ENCODE measurements at regions not wholly inside any gene's neighbourhood (a gene's known extent, or its start where the extent isn't known, plus 50 kb on each side); places are given as distances from the start of the nearest gene placed in this dataset.

DNA sequence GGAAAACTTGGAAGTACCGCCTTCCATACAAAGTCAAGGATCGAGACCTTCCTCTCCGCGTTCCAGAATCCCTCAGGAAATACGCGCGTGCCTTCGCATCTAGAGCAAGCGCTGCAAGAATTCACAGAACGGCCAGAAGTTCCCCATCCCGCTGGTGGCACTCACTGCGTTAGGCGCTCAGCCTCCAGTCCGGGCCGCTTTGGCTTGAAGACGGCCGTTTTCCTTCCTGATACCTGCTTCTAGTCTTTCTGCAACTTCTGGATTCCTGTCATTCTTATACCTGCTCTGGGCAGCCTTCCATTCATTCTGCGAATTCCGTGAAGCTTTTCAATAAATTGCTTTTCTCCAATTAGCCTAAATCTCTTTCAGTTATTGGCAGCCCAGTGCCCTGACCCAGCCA lies 896.4 kb downstream of the TRIML1 start:
- no peaks in the 10 kb centered on the region for H3K9me3 ChIP-seq
- H3K4me3 ChIP-seq, result no peak overlapping the region
- 95% methylated on average over 18 of the region's 19 CpGs for WGBS
- H3K36me3 ChIP-seq, result no peaks in the 10 kb centered on the region
- H3K27ac ChIP-seq (replicated peaks in 1 of 4), result no peak overlapping the region
- DNase-seq (ENCODE audit: extremely low spot score), result peak; percentile 80
- no peaks in the 10 kb centered on the region for H3K4me1 ChIP-seq
- TF ChIP-seq POLR2AphosphoS5 (IDR thresholded peaks at IDR 0.05), result no peak
- no peak for TF ChIP-seq POLR2A (IDR thresholded peaks at IDR 0.05; ENCODE audit: low read depth)
- TF ChIP-seq CTCF (IDR thresholded peaks at IDR 0.05), result no peak
- TF ChIP-seq EP300 (IDR thresholded peaks at IDR 0.05), result no peak
- intact Hi-C loops (cut with DNase I), result no loop called here
- H3K27me3 ChIP-seq, result no peaks in the 10 kb centered on the region

DNA sequence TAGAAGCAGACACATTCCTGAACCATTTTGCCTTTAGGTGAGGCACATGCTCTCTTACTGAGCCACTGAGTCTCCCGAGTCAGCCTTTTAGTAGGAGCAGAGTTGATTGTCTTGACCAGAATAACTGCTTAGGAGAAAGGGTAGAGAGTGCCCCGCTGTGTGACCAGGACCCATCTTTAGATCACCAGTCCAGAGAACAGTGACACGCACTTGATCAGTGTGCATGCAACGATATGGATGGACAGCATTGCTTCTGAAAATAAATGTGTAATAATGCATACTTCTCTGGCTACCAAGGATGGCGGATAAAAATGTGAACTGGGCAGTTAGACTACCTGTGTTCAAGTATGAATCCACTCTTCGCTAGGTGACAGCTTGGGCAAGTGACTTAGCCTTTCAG lies 897.7 kb downstream of the TRIML1 start:
- TF ChIP-seq POLR2A (IDR thresholded peaks at IDR 0.05; ENCODE audit: low read depth) (no peak), CTCF (IDR thresholded peaks at IDR 0.05) (no peak), EP300 (IDR thresholded peaks at IDR 0.05) (no peak), POLR2AphosphoS5 (IDR thresholded peaks at IDR 0.05) (no peak)
- 76% methylated on average over 6 of the region's 6 CpGs for WGBS
- no peaks in the 10 kb centered on the region for H3K36me3 ChIP-seq
- no peaks in the 10 kb centered on the region for H3K27me3 ChIP-seq
- H3K4me3 ChIP-seq, result no peak overlapping the region
- intact Hi-C loops (cut with DNase I), result no loop called here
- peak; percentile 75 for DNase-seq (ENCODE audit: extremely low spot score)
- no peak overlapping the region for H3K27ac ChIP-seq (replicated peaks in 1 of 4)
- H3K9me3 ChIP-seq, result no peaks in the 10 kb centered on the region
- H3K4me1 ChIP-seq, result no peaks in the 10 kb centered on the region

DNA sequence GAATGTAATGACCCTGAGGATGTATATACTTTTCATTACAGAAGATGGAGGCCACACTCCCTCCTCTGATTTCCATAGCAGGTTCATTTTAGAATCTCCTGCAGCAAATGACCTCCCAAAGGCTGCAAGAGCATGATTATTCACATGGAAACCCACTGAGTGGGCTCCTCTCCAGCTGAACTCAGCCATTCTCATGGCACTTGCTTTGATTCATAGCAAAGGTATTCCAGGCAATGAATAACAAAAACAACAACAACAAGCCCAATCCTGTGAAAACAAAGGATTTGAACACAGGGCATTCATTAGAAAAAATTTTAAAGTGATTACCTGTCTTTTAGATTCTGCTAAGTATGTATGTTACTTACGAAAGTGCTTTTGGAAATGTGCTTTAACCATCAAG lies 894.0 kb upstream of the FRG1 start:
- Histone ChIP-seq H3K9me3 (no peaks in the 10 kb centered on the region), H3K4me3 (no peak overlapping the region), H3K27me3 (peaks cover 0 to 3% (median 0%) of the 10 kb centered on the region in 4 donors), H3K27ac (replicated peaks in 1 of 4) (no peak overlapping the region), H3K36me3 (no peaks in the 10 kb centered on the region), H3K4me1 (no peaks in the 10 kb centered on the region)
- no peak for DNase-seq (ENCODE audit: extremely low spot score)
- TF ChIP-seq CTCF (IDR thresholded peaks at IDR 0.05) (no peak), EP300 (IDR thresholded peaks at IDR 0.05) (no peak), POLR2AphosphoS5 (IDR thresholded peaks at IDR 0.05) (no peak), POLR2A (IDR thresholded peaks at IDR 0.05; ENCODE audit: low read depth) (no peak)
- intact Hi-C loops (cut with DNase I), result no loop called here
- WGBS, result 85% methylated on average over 1 of the region's 1 CpG

DNA sequence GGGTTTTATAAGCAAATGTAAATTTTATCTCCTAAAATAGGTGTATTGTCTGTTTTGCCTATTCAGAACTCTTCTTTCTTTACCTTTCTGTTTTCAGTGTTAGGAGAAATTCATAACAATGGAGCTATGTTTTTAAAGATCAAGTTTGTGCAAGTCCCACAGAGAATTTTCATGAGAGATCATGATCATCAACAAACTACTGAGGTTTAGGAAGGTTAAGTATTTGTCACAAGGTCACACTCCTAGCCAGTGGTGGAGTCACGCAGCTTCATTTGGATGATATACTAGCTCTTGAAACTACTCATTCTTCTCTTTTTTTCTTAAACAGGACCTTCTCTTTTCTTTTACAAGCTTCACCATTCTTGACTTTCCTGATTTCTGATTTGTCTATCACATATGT lies 892.6 kb upstream of the FRG1 start:
- intact Hi-C loops (cut with DNase I), result no loop called here
- 90% methylated on average over 1 of the region's 1 CpG for WGBS
- H3K36me3 ChIP-seq, result no peaks in the 10 kb centered on the region
- no peaks in the 10 kb centered on the region for H3K9me3 ChIP-seq
- TF ChIP-seq EP300 (IDR thresholded peaks at IDR 0.05), result no peak
- TF ChIP-seq POLR2AphosphoS5 (IDR thresholded peaks at IDR 0.05), result no peak
- TF ChIP-seq POLR2A (IDR thresholded peaks at IDR 0.05; ENCODE audit: low read depth), result no peak
- no peak for TF ChIP-seq CTCF (IDR thresholded peaks at IDR 0.05)
- DNase-seq (ENCODE audit: extremely low spot score), result no peak
- H3K27me3 ChIP-seq, result peaks cover 0 to 3% (median 0%) of the 10 kb centered on the region in 4 donors
- no peaks in the 10 kb centered on the region for H3K4me1 ChIP-seq
- H3K4me3 ChIP-seq, result no peak overlapping the region
- H3K27ac ChIP-seq (replicated peaks in 1 of 4), result no peak overlapping the region

DNA sequence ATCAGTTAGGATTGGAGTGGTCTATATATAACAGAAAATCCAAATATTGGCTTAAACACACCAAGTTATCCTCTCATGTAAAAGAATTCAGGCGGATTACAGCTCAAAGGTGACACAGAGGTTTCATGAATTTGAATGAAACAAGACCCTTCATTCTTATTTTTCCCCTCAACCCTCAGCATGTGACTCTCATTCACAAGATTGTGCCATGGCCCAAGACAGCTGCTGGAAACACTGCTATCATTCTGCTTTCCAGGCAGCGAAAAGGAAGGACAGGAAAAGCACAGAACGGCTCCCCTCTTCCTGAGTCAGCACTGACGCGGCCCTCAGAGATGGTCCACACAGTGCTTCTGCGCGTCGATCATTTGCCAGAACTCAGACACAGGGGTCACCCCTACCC lies 891.0 kb upstream of the FRG1 start:
- Histone ChIP-seq H3K27ac (replicated peaks in 1 of 4) (no peak overlapping the region), H3K27me3 (peaks cover 0 to 3% (median 0%) of the 10 kb centered on the region in 4 donors), H3K36me3 (no peaks in the 10 kb centered on the region), H3K4me3 (no peak overlapping the region), H3K4me1 (no peaks in the 10 kb centered on the region), H3K9me3 (no peaks in the 10 kb centered on the region)
- intact Hi-C loops (cut with DNase I), result no loop called here
- 81% methylated on average over 8 of the region's 8 CpGs for WGBS
- TF ChIP-seq POLR2AphosphoS5 (IDR thresholded peaks at IDR 0.05) (no peak), EP300 (IDR thresholded peaks at IDR 0.05) (no peak), POLR2A (IDR thresholded peaks at IDR 0.05; ENCODE audit: low read depth) (no peak), CTCF (IDR thresholded peaks at IDR 0.05) (no peak)
- DNase-seq (ENCODE audit: extremely low spot score), result no peak
